ENCODE measurements at regions not wholly inside any gene's neighbourhood (a gene's known extent, or its start where the extent isn't known, plus 50 kb on each side); places are given as distances from the start of the nearest gene placed in this dataset.
"Not testable (repeated sequence)": the region's sequence is repeated elsewhere in the genome, so short reads cannot be mapped to it uniquely, and the experiment has no call there.

DNA sequence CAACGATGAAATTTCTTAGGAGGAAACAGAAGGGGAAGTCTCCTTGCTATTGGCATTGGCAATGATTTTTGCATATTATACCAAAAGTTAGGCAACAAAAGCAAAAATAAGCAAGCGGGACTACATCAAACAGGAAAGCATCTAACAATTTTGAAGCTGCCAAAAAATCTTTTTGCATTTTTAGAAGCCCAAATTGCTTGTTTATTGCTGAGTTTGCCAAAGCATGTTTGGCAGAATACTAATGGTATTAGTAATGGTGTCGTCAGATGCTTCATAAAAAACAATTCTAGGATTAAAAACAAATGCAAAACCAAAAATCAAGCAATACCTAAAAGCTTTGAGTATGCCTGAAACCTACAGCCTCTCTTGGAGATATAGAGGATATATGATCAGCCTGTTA, 80.0 kb downstream of the GALR1 start:
- DNase-seq, result no peak

DNA sequence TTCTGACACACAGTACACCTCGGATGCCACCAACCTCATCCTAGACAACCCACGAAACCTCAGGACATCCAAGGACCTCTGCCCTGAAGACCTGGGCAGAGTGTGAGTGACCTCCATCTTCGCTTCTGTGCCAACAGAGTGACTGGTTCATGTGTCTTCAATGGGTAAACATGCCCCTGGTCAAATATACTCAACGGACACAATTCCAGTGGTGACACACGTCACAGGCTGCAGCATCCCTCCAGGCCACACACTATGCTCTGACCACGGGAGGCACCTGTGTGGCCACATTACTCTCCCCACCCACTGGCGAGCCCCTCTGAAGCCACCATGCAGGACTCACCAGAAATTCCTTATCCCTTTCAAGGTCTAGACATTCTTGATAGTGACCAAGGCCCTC, 85.2 kb downstream of the GALR1 start:
- DNase-seq, result no peak

GRCh38 chr18:77337604-77338003, 88.0 kb downstream of the GALR1 start:
- DNase-seq, result no peak

DNA sequence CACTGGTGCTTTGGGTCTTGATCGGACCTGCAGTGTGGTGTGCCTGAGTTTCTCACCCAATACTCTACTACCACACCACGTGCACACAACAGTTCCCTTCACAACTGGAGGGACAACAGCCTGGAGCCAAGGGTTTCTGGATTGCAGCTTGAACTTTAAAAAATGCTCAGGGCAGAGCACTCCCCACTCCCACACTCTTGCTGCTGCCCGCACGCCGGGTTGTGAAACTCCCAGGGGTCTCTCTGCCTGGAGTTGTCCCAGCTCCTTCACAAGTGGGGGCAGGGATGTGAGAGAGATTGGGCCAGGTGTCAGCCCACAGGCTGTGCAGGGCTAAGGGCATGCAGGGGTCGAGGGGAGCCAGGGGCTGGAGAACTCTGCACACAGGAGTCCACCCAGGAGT, 89.4 kb downstream of the GALR1 start:
- no peak for DNase-seq

GRCh38 chr18:77339623-77340022, 90.0 kb downstream of the GALR1 start:
- DNase-seq, result no peak

GRCh38 chr18:77340815-77341214, 91.2 kb downstream of the GALR1 start:
- no peak for DNase-seq

- DNase-seq, result no peak
Measured at GRCh38 chr18:77341527-77342325, 92.1 kb downstream of the GALR1 start.

DNA sequence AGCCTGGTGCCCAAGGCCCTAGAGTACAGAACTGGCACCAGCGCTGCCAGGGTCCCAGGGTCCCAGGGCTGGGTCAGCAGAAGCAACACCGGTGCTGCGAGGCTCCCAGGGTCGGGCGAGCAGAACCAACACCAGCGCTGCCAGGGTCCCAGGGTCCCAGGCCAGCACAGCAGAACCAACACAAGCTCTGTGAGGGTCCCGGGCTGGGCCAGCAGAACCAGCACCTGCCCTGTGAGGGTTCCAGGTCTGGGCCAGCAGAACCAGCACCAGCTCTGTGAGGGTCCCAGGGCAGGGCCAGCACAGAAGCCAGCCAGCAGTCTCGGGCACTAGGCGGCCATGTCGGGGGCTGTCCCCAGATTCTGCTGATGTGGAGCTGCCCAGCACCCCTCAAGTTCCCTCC, 93.1 kb downstream of the GALR1 start:
- no peak for DNase-seq

DNA sequence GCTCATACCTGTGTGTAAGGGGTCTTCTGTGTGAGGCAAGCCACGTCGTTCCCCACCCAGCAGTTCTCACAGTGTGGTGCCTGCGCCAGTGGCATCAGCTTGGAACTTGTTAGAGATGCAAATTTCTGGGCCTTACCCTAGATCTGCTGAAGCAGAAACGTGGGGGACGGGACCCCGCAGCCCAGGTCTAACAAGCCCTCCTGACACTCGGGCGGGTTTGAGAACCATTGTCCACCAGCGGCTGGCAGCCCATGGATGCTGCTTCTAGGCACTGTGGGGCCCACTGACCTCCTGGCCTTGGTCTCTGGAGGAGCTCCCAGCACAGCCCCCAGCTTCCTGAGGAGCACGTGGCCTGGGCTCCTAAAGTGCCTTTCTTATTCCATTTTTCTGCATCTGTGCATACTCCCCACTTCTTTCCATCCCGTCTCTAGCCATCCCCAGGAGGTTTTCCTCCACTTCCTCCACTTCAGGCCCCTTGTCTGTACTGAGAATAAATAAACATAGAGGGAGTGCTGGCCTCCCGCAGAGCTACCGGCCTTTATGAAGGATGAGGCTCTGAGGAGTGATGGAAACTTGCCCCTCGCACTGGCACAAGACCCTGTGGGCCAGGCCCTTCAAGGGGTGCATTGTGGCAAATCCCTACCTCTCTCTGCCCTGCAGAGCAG, 94.3 kb downstream of the GALR1 start:
- DNase-seq, result no peak

DNA sequence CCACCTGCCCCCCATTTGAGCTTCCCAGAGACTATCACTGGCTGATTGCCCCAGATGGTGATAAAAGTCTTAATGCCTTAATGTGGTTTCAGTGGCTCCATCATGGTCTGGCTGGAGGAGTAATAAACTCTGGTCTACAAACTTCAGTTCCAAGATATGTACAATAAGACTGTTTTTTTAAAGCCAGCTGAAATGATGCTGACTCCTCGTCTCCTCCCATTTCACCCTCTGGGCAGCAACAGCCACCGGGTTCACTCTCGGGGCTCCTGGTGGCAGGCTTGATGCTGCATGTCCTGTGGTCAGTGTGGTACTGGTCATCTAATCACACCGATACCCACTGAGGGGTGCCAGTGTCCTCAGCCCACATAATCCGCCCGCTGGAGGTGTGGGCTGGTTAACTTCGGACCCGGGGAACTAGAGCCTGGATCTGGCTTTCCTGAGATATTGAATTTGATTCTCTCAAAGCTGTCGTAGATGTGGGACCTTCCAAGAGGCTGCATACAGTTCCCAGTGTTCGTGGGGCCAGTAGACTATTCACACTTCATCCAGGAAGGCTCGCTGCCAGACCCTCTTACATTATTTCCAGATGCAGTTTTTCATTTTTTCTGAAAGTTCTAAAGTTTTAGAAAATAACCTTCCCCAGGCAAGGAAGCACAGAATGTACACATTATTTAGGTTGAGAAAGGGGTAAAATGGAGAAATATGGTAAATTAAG, 95.3 kb downstream of the GALR1 start:
- DNase-seq, result no peak

DNA sequence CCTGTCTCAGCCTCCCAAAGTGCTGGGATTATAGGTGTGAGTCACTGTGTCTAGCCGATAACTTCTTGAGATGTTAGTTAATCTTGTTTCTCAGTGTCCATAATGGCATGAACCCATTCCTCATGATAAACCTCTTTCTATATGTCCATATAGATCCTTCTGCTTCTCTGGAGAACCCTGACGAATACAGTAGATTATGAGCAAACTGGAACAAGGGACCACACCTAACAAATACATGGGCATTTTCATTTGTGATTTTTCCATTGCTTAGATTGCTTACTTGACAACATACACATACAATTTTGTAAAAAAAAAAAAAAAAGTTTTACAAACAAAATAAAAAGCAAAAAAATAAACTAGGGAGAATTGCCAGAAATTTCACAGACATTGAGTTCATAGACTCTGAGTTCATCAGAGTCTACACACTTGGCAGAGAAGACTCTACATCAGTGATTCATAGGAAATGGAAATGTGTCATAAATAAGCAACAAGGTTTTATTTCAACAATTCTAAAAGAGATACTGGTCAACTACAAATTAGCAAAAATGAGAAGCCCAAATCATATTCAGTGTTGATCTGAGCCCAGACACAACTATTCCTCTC, 96.7 kb downstream of the GALR1 start:
- no peak for DNase-seq

DNA sequence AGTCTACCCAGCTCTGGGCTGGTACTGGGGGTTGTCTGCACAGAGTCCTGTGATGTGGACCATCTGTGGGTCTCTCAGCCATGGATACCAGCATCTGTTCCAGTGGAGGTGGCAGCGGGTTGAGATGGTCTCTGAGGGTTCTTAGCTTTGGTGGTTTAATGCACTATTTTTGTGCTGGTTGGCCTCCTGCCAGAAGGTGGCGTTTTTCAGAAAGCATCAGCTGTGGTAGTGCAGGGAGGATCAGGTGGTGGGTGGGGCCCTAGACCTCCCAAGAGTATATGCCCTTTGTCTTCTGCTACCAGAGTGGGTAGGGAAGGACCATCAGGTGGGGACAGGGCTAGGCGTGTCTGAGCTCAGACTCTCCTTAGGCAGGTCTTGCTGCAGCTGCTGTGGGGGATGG, 103.7 kb downstream of the GALR1 start:
- DNase-seq, result not testable (repeated sequence)

- DNase-seq, result no peak
Measured at GRCh38 chr18:77359561-77360314, 110.1 kb downstream of the GALR1 start.

DNA sequence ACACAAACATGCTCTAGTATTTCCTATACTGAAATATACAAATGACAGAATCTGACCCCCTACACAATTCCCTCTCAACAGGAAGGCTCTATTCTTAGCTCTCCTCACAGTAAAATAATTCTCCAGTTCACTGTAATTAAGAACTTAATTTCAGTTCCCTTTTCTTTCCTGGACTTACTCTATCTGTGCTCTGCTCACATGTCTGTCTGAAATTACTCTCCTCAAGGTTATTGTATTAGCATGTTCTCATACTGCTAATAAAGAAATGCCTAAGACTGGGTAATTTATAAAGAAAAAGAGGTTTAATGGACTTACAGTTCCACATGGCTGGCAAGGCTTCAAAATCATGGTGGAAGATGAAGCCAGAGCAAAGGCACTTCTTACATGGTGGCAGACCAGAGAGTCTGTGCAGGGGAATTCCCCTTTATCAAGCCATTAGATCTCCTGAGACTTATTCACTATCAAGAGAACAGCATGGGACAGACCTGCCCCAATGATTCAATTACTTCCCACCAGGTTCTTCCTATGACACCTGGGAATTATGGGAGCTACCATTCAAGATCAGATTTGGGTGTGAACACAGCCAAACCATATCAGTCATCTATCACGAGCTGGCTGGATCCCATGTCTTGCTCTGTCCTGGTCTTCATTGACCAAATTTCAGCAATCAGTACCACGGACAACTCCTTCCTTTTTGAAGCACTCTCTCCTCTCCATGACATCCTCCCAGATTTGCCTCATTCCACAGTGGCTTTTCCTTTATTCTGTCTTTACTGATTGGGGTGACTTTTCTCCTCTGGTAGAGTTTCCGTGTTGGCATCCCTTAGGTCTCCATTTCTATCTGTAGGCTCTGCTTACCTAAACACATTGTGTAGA, 110.9 kb downstream of the GALR1 start:
- DNase-seq, result no peak

DNA sequence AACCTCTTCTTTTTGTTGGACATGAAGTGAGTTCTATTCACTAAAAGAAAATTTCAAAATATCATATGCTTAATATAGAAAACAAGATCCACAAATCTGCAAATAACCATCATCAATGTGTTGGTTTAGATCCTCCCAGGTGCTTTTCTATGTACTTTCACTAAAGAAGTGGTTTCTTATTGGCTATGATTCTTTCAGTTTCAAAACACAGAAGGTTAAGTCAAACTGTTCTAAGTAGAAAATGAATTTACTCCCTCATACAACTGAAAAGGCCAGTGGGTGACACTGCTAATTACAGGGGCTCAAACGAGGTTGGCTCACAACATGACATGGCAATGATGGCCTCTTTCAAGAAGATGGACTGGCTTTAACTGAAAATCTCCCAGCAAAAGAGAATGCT, 111.7 kb downstream of the GALR1 start:
- no peak for DNase-seq

DNA sequence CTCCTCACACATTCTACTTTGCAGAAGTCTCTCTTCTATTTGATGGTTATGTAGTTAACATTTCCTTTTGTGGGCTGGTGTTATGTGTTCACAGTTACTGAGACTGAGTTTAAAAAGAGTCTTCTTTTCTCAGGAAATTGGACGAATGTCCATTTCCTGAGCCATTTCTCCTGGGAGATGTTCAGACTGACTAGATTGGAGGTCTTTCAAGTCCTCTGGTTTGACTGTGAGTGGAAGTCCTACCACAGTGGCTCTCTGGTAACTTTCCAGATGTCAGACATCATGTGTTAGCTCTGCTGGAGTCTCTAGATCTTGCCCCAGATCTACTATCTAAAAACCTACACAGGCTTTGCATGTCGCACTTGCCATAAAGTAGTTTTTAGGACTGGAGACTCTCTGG, 116.0 kb downstream of the GALR1 start:
- DNase-seq, result no peak

DNA sequence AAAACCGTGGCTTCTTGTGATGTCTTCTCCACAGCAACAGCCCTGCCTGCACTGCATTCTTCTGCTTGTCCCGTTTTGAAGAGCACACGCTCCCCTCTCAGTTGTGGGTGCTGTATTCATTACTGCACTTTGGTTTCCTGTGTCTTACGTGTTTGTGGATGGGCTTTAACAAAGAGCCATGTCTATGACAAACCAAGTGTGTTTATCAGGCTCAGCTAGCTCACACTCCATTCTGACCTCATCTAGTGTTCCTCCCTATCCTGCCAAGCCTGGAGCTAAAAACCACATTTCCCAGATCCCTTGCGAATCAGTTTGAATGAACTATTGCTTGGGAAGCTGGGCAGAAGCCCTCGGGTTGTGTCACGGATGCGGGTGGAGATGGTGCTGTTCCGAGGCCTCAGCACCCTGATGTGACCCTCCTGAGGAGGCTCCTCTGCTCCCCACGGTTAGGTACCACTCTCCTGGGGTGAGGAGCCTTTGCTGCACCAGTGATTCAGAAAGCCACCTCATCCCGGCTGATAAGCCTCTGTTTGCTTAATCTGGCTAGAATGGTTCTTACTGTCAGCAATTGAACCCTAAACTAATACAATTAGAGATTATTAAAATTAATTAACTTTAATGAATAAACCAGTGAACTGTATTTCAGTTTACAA, 116.5 kb downstream of the GALR1 start:
- DNase-seq, result no peak

- DNase-seq, result no peak
Measured at GRCh38 chr18:77366720-77367641, 117.3 kb downstream of the GALR1 start.

GRCh38 chr18:77369644-77370043, 120.0 kb downstream of the GALR1 start:
- no peak for DNase-seq

Data from T1000 (cell line).